Adrenal gland (tissue), 9 donors: ENCODE measurements at regions not wholly inside any gene's neighbourhood (a gene's known extent, or its start where the extent isn't known, plus 50 kb on each side); places are given as distances from the start of the nearest gene placed in this dataset.
"Not testable (repeated sequence)": the region's sequence is repeated elsewhere in the genome, so short reads cannot be mapped to it uniquely, and the experiment has no call there.

ENCODE experiments used
- DNase-seq, 7 donors: peaks; one replicate each; pipeline ENCODE4 v3.0.0-alpha.2; 2019 to 2020
- H3K27ac ChIP-seq, 5 donors: fragments of 200-600 bp; sonication (generic) in 4 of 5; 1 replicate in 3 of 5; 2 replicates in 2 of 5; pipeline versions ENCODE4 v1.5.1 to v1.8.0; 2016 to 2020; ENCODE audit warnings: mild to moderate bottlenecking in 1 of 5
- H3K27me3 ChIP-seq: fragments of 200-600 bp; 2 replicates; pipeline ENCODE4 v1.8.0; 2021
- H3K36me3 ChIP-seq, 2 donors: fragments of 200-600 bp; replicated peaks in 1 of 2; 1 replicate in 1 of 2; 2 replicates in 1 of 2; pipeline versions ENCODE4 v1.5.1 to v1.8.0; 2018 to 2022
- H3K4me1 ChIP-seq, 2 donors: fragments of 200-600 bp; replicated peaks in 1 of 2; 1 replicate in 1 of 2; 2 replicates in 1 of 2; pipeline versions ENCODE4 v1.5.1 to v1.8.0; 2018 to 2021
- H3K4me3 ChIP-seq, 4 donors: fragments of 200-600 bp; sonication (generic) in 3 of 4; one replicate each; pipeline ENCODE4 v1.5.1; 2016 to 2018
- H3K9me3 ChIP-seq, 3 donors: fragments of 200-600 bp; sonication (generic) in 1 of 3; replicated peaks in 1 of 3; 1 replicate in 2 of 3; 2 replicates in 1 of 3; pipeline versions ENCODE4 v1.5.1 to v1.8.0; 2016 to 2021
- POLR2A ChIP-seq, 2 donors: fragments of 450-650 bp; IDR thresholded peaks; one replicate each; pipeline ENCODE4 v1.6.1; 2017; ENCODE audit warnings: antibody characterized with exemption in 2 of 2, mild to moderate bottlenecking in 2 of 2, moderate library complexity in 1 of 2
- WGBS, 4 donors: extraction: QIAGEN DNeasy Blood & Tissue Kit in 2 of 4; methylation state at CpG; one replicate each; pipeline versions ENCODE4 v1.1.5 to v1.1.7; 2013 to 2017; 5-methylcytosine and 5-hydroxymethylcytosine counted together
- intact Hi-C, 2 donors: fragments of 100-400 bp; cut with DNase I; formaldehyde crosslinking; loops; one replicate each; pipeline versions ENCODE4 v1.14.1 to v1.15.0; 2022 to 2023
- TF ChIP-seq, protein P1 (sequence below), 6 experiments: fragments of 450-650 bp in 4 of 6; fragments of 200-600 bp in 2 of 6; sonication (generic) in 1 of 6; IDR thresholded peaks; 1 replicate in 5 of 6; 2 replicates in 1 of 6; pipeline versions ENCODE4 v1.5.1 to v1.8.0; 2016 to 2021; ENCODE audit warnings: antibody characterized with exemption in 6 of 6, mild to moderate bottlenecking in 2 of 6, moderate library complexity in 1 of 6
- donor health status: healthy with polysubstance abuse.
- donor health status: Bipolar disorder and iron deficiency.
- donor health status: DM: yes; HTN: yes; CAD: no.
- donor health status: DM: no; HTN: no; CAD: no.
- donor health status: DM: no; HTN: no; CAD: no.

DNA sequence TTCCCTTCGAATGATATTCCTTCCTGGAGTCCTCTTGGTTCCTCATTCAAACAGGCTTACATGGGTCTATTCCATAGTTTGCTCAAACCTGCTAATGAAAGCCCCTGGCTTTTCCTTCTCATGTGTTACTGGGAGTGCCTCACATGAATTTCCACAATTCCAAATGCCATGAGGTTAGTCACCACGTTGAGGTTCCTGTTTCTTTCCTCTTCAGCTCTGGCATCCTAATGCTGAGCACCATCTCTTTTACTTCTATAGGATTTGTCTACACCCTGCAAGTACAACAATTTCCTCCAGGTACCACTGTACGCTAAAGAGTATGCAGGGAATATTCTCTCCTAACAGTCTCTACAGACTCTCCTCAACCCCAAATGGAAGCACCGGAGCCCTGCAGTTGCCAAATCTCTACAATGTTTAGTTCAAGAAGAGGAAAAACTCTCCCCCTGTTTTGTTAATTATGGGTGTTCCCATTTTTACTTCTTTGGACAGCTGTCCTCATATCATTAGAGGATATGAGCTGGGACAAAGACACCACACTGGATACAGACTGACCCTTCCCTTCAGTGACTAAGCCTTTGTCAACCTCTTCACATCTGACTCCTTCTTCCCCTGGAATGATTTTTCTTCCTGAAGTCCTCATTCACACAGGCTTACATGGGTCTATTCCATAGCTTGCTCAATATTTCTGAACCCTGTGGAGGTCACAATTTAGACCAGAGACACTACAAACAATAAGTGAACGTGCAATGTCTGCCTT is 145.8 kb upstream of the BET1 start:
- Histone ChIP-seq H3K4me3 (no peak overlapping the region), H3K4me1 (no peaks in the 10 kb centered on the region), H3K9me3 (no peaks in the 10 kb centered on the region), H3K36me3 (no peaks in the 10 kb centered on the region), H3K27ac (no peak overlapping the region), H3K27me3 (no peaks in the 10 kb centered on the region)
- TF ChIP-seq, protein P1, sequence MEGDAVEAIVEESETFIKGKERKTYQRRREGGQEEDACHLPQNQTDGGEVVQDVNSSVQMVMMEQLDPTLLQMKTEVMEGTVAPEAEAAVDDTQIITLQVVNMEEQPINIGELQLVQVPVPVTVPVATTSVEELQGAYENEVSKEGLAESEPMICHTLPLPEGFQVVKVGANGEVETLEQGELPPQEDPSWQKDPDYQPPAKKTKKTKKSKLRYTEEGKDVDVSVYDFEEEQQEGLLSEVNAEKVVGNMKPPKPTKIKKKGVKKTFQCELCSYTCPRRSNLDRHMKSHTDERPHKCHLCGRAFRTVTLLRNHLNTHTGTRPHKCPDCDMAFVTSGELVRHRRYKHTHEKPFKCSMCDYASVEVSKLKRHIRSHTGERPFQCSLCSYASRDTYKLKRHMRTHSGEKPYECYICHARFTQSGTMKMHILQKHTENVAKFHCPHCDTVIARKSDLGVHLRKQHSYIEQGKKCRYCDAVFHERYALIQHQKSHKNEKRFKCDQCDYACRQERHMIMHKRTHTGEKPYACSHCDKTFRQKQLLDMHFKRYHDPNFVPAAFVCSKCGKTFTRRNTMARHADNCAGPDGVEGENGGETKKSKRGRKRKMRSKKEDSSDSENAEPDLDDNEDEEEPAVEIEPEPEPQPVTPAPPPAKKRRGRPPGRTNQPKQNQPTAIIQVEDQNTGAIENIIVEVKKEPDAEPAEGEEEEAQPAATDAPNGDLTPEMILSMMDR (IDR thresholded peaks at IDR 0.05): no peak
- TF ChIP-seq POLR2A (IDR thresholded peaks at IDR 0.05): no peak
- WGBS, 4 donors: 85 to 91% (median 88%) methylated on average over 5 of the region's 5 CpGs
- DNase-seq: no peak
- intact Hi-C loops: no loop called here

DNA sequence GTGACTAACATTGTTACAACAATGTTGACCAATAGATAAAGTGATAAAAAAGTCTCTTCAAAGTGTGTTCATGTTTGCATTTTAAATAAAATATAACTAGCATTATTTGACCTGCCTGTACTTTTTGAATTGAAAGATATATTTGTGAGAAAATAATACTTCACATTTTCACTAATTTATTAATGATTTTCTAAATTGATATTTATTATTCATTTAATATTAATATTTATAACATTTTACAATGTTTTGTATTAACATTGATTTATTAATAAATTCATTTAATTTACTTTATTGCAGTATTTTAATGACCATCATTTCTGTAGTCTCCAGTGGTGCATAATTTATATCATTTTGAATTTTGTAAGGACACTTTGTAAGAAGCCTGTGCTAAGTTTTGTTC is 150.0 kb upstream of the BET1 start:
- Histone ChIP-seq H3K27ac (no peak overlapping the region), H3K36me3 (no peaks in the 10 kb centered on the region), H3K4me1 (no peaks in the 10 kb centered on the region), H3K9me3 (no peaks in the 10 kb centered on the region), H3K4me3 (no peak overlapping the region), H3K27me3 (no peaks in the 10 kb centered on the region)
- intact Hi-C loops: no loop called here
- DNase-seq: no peak
- no peak for TF ChIP-seq POLR2A (IDR thresholded peaks at IDR 0.05)
- TF ChIP-seq, protein P1 (IDR thresholded peaks at IDR 0.05): no peak

DNA sequence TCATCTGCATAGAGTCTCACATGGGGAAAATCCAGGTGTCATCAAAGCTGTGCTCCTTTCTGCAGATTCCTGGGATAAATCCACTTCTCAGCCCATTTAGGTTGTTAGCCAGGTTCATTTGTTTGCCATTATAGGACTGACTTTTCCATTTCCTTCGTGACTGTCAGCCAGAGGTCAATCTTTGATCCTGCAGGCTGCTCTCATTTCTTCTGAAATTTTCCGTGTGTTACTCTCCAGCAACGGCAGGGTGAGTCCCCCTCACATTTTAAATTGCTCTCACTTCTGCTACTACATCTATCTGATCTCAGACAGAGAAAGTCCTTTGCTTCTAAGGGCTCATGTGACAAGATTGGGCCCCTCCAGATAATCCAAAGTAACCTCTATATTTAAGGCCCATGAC is 150.7 kb upstream of the BET1 start:
- no peak for DNase-seq
- 58 to 65% (median 62%) methylated on average over 3 of the region's 3 CpGs for WGBS, 4 donors
- H3K27me3 ChIP-seq: no peaks in the 10 kb centered on the region
- TF ChIP-seq POLR2A (IDR thresholded peaks at IDR 0.05): no peak
- TF ChIP-seq, protein P1 (IDR thresholded peaks at IDR 0.05): no peak
- intact Hi-C loops: no loop called here
- H3K27ac ChIP-seq: no peak overlapping the region
- no peak overlapping the region for H3K4me3 ChIP-seq
- no peaks in the 10 kb centered on the region for H3K9me3 ChIP-seq
- H3K36me3 ChIP-seq: no peaks in the 10 kb centered on the region
- no peaks in the 10 kb centered on the region for H3K4me1 ChIP-seq

DNA sequence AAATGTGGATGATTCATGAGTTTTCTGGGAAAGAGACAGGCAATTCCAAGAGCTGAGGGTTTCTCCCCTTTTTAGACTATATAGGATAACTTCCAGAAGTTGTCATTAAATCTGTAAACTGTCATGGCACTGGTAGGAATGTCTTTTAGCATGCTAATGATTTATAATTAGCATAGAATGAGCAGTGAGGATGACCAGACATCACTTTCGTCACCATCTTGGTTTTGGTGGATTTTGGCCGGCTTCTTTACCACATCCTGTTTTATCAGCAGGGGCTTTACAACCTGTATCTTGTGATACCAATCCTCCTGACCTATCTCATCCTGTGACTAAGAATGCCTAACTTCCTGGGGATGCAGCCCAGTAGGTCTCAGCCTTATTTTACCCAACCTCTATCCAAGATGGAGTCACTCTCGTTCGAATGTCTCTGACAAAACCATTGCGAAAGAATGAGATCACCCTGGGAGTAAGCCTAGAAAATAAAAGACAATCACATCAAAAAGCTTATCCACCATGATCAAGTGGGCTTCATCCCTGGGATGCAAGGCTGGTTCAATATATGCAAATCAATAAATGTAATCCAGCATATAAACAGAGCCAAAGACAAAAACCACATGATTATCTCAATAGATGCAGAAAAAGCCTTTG is 153.6 kb upstream of the BET1 start:
- intact Hi-C loops: not testable (repeated sequence)
- WGBS, 4 donors: 81 to 87% (median 84%) methylated on average over 5 of the region's 5 CpGs

More for the DNA sequence above, 153.6 kb upstream of the BET1 start:
- DNase-seq, H3K36me3 ChIP-seq, H3K27me3 ChIP-seq, H3K9me3 ChIP-seq, H3K4me3 ChIP-seq, H3K4me1 ChIP-seq, H3K27ac ChIP-seq: not testable (repeated sequence)
